GM13977 (cell line): ENCODE measurements at regions not wholly inside any gene's neighbourhood (a gene's known extent, or its start where the extent isn't known, plus 50 kb on each side); places are given as distances from the start of the nearest gene placed in this dataset.

Experiments
- DNase-seq: peaks from one replicate; pipeline ENCODE4 v3.0.0; 2012; ENCODE audit warnings: low spot score
- in situ Hi-C: fragments of 300-500 bp; cut with MboI; formaldehyde crosslinking; loops from one replicate; pipeline ENCODE4 v1.12.0; 2022; ENCODE audit warnings: low sequenced_read_pairs, low pct_unique_long_range_greater_than_20kb, mixed read lengths, inconsistent platforms; ENCODE audit not compliant: unreplicated experiment
- TF ChIP-seq, protein P1 (sequence below): IDR thresholded peaks from 2 replicates; pipeline ENCODE4 v1.5.1; 2012; ENCODE audit warnings: mild to moderate bottlenecking, control low read depth; ENCODE audit not compliant: insufficient read depth; ENCODE audit errors: extremely low read depth, missing control alignments

DNA sequence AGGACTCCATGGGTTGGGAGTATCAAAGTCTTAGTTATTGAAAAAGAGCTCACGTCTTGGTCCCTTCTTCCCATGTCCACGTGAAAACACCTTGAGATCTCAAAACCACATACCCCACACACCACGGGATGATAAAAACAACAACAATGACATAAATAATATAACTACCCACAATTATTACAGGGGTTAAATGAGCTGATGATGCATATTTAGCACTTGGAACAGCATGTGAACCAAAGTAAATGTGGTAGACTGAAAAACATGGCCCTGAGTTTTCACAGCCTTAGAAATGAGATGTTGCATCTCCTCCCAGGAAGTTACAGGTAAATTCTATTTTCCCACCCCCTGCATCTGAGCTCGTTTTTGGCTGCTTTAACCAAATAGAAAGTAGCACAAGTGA is 208.9 kb downstream of the C16orf95 start:
- no peak for DNase-seq
- in situ Hi-C loops: no loop called here
- TF ChIP-seq, protein P1, sequence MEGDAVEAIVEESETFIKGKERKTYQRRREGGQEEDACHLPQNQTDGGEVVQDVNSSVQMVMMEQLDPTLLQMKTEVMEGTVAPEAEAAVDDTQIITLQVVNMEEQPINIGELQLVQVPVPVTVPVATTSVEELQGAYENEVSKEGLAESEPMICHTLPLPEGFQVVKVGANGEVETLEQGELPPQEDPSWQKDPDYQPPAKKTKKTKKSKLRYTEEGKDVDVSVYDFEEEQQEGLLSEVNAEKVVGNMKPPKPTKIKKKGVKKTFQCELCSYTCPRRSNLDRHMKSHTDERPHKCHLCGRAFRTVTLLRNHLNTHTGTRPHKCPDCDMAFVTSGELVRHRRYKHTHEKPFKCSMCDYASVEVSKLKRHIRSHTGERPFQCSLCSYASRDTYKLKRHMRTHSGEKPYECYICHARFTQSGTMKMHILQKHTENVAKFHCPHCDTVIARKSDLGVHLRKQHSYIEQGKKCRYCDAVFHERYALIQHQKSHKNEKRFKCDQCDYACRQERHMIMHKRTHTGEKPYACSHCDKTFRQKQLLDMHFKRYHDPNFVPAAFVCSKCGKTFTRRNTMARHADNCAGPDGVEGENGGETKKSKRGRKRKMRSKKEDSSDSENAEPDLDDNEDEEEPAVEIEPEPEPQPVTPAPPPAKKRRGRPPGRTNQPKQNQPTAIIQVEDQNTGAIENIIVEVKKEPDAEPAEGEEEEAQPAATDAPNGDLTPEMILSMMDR: no peak

DNA sequence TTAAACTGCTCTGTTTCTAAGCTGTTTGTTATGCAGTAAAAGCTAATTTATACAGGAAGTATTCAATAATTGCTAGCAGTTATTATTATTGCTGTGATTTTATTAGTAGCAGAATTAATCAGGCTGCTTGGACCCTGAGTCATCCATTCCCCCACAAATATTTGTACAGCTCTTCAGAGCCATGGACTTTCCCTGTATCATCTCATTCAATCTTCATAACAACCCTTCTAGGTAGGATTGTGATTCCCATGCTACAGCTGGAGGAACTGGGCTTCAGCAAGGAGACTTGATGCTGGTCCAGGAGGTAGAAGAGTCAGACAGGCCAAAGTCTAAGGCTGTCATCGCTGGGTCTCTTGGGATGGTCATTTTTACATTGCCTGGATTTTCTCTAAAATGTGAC is 208.3 kb downstream of the C16orf95 start:
- DNase-seq: no peak
- in situ Hi-C loops: no loop called here
- TF ChIP-seq, protein P1: no peak

DNA sequence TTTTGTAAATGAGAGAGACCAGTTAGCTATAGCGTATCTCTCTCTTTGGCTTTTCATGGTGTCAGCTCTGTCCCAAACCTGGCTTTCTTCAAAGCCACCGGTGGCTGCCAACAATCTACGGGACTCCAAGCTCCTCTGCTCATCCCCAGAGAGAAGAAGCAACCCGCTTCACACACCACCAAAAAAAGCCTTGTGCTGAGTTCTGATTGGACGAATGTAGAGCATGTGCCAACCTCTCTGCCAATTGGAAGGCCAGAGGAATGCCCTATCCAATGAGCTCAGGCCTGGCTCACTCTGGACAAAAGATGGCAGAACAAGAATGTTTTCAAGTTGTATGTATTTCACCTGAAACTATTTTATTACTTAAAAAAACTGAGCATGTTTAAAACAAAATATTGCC is 202.4 kb downstream of the C16orf95 start:
- DNase-seq: no peak

DNA sequence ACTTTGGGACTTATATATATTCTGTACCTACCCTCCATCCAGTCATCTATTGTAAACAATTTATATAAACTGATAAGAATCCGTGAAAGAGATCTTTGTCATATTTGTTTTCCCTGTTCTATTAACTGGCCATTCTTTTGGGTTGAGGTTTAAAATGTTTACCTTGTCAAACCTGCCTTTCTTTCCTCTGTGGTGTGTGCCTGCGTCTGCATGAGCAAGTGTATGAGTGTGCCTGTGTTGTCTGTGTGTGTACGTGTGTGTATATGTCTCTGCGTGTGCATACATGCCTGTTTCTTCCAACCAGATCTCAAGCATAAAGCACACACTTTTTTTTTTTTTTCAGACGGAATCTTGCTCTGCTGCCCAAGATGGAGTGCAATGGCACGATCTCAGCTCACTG is 201.5 kb downstream of the C16orf95 start:
- TF ChIP-seq, protein P1: no peak
- in situ Hi-C loops: no loop called here
- no peak for DNase-seq

More for the DNA sequence above, 202.4 kb downstream of the C16orf95 start:
- in situ Hi-C loops: no loop called here
- TF ChIP-seq, protein P1: no peak

DNA sequence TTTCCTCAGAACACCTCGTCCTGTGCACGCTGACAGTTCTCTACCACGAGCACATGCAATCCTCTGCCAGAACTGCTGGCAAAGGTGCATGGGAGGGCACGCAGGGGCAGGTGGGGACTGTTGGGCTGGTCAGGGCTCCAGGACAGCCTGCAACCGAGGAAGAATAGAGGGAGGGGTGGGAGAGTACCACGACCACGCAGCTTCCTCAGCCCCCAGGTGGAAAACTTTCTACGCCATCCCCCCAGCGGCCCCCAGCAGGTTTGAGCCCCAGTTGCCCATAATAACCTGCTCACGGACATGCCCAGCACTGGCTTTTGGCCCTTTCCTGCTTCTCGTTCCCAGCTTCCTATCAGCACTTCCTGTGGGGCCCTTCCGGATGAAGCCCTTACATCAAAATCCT is 199.3 kb downstream of the C16orf95 start:
- in situ Hi-C loops: no loop called here
- DNase-seq: no peak
- TF ChIP-seq, protein P1: no peak

DNA sequence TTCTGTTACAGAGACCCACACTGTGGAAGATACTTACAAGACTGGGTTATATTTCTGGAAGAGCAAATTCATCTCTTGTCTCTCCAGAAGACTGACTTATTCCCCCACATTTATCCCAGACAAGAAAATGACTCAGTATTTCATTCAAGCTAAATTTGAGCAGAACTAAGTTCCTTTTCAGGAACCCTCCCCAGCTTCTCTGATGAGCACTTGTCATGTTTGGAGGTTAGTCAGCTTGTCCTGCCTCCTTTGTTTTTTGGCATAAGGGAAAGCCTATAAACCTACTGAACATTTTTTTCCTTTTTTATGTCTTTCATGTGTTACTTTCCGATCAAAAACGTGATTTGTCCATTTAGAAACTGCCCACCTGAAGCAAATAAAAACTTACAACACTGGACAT is 198.0 kb downstream of the C16orf95 start:
- TF ChIP-seq, protein P1: no peak
- in situ Hi-C loops: no loop called here
- no peak for DNase-seq

DNA sequence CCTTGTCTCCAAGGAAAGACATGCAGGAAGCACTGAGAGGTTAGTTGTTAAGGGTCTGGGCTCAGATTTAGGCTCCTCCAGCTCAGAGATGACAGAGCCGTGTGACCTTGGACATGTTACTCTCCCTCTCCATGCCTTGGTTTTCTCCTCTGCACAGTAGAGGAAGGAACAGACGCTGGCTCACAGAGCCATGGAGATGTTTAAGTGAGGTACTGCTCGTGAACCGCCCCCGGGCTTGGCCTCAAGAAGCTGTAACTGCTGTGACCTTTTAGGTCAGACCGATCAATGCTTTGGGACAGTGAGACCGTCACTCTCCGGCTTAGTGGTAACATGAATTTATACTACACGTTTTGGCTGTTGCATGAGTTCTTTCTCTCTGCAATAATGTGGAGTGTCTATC is 197.4 kb downstream of the C16orf95 start:
- in situ Hi-C loops: no loop called here
- TF ChIP-seq, protein P1: no peak
- DNase-seq: no peak
